HG03196 (cell line): ENCODE measurements at regions not wholly inside any gene's neighbourhood (a gene's known extent, or its start where the extent isn't known, plus 50 kb on each side); places are given as distances from the start of the nearest gene placed in this dataset.
A peak's percentile ranks its signal among the peaks of the same experiment; 100 is the strongest.
"Not testable (repeated sequence)": the region's sequence is repeated elsewhere in the genome, so short reads cannot be mapped to it uniquely, and the experiment has no call there.

Experiments
- ATAC-seq: cut with Tn5 transposase; IDR thresholded peaks from one replicate; pipeline ENCODE4 v1.9.1; 2021; ENCODE audit not compliant: unreplicated experiment

- ATAC-seq = not testable (repeated sequence)
These were observed 436.7 kb upstream of the CHRM2 start for GRCh38 chr7:136431736-136432135.

DNA sequence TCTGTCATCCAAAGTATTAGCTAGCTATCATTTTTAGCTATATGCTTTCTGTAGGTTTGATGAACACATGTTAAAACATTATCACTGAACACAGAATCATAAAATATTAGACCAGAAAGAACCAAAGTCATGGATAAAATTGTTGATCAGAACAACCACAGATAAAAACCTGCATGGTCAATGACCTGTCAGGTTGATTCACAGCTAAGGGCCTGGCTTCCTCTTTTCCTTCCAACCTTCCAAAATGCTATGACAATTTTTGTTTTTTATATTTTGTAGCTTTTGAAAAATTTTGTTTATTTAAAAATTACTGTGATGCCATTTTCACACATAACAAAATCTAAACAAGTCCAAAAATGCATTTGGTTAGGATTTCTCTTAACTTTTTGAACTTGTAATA is 444.4 kb upstream of the CHRM2 start:
- ATAC-seq = no peak

- ATAC-seq = not testable (repeated sequence)
These were observed 442.6 kb upstream of the MTPN start for GRCh38 chr7:136419740-136420139.

DNA sequence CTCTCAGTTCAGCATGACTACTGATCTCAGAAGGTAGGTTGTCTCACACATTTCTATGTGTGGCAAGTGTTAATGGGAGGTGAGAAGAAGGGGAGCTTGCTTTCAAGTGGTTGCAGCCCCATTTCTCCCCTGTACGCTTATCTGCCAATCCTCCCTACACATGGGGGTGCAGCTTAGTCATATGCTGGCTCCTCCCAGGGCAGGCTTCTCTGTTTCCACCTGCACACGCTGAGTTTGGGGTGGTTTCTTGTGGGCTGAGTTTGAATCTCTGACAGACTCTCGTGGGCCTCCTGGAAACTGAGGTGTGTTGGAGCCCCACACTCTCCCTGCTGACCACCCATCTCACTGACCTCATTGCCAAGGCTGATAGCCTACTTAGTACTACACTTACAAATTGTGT is 435.8 kb upstream of the MTPN start:
- ATAC-seq = no peak

DNA sequence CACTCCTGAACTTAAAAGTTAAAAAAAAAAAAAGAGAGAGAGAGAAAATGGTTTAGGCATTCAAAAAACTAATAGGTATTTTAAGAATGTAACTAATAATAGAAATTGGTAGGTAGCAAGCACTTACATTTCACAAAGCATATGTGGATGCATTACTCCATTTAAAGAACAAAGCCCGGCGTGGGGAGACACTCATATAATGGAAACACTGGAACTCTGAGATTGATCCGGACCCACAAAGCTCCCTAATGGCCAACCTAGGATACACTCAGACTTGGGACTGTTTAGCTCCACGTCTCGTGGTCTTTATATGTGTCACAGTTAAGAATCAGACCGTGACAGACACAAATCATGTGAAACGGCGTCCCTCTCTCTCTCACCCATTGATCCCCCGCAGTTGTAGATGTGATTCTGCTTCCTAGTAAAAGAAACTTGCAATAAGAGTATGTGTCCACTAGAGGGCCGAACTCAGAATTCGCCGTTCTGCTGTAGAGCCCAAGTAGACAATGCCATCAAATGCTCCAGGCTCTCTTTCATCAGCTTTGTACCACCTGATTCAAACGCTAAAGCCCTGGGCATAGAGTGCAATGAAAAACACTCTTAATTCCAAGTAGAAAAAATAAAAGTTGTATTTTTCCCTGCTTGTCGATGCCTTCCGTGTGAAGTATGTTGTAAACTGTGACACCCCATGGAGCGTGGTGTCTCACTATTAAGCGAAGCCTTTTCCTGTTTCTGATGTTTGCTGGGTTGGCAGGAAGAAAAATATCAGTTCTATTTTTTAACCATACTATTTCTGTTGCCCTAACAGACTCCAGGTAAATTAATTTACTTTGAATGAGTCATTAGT is 429.0 kb upstream of the MTPN start:
- ATAC-seq = peak; percentile 97

DNA sequence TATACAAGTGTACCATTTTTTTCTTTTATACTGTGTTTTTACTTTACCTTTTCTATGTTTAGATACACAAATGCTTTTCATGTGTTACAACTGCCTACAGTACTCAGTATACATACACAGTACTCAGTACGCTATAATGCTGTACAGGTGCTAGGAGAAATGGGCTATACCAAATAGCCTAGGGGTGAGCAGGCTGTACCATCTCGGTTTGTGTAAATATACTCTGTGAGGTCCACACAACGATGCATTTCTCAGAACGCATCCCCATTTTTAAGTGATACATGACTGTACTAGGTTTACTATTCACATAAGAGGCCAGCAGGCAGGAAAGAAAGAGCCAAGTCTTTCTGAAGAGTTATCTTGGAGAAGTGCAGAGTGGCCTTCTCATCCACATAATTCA is 426.4 kb upstream of the MTPN start:
- ATAC-seq = no peak

GRCh38 chr7:136400877-136401276 is 423.7 kb upstream of the MTPN start:
- ATAC-seq = no peak

DNA sequence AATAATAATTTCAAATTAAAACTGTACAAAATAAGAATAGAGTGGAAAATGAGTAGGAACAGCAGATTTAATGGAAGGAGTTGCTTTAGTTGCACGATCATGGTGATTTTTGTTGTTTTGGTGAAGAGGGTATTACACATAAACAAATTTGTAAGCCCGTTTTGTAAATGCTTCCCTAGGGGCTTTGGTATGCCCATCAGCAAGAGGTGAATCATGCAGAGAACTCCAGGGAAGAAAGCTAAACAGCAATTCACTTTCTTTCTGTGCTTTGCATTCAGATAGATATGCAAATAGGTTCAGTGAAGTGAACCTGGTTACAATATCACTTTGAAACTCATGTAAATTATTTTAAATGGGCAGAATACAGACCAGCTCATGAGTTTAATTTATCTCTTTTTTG is 422.2 kb upstream of the MTPN start:
- ATAC-seq = no peak

GRCh38 chr7:136392856-136393255 is 415.7 kb upstream of the MTPN start:
- no peak for ATAC-seq

- no peak for ATAC-seq
These were observed 414.2 kb upstream of the MTPN start for GRCh38 chr7:136391371-136391770.

DNA sequence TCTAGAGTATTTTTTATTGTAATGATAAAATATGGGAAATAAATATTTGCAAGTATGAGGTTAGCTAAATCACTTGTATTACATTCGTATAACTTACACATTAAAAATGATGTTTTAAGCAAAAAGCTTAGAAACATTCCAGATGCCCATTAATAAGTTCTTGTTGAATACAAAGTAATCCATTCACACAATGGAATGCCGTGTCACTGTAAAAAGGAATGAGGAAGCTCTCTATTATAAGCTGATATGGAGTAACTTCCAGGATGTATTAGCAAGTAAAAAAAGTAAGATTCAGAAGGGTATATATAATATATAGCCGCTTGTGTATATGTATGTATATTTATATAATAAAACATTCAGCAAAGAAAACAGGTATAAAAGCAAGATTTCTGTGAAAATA is 412.8 kb upstream of the MTPN start:
- ATAC-seq = no peak

DNA sequence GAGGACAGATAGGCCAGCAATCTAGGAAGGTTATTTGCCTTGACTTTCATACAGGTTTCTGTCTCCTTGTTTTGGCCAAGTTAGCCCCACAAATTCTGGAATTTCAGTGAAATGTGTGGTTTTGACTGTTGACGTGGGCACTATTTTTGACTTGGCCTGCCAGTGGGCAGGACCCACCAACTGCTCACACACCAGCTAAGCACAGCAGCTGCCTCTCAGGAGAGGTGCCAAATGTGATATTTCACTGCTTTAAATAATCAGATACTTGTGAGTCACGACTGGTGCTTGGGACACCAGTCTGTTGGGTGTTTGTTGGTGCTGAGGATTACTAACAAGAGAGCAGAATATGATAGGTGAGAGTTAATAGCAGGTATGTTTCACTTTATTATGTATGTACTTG is 409.7 kb upstream of the MTPN start:
- no peak for ATAC-seq

DNA sequence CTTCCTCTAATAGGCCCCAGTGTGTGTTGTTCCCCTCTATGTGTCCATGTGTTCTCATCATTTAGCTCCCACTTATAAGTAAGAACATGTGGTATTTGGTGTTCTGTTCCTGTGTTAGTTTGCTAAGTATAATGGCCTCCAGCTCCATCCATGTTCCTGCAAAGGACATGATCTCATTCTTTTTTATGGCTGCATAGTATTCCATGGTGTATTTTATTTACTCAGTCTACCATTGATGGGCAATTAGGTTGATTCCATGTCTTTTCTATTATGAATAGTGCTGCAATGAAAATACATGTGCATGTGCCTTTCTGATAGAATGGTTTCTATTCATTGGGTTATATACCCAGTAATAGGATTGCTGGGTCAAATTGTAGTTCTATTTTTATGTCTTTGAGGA is 394.2 kb upstream of the MTPN start:
- not testable (repeated sequence) for ATAC-seq

DNA sequence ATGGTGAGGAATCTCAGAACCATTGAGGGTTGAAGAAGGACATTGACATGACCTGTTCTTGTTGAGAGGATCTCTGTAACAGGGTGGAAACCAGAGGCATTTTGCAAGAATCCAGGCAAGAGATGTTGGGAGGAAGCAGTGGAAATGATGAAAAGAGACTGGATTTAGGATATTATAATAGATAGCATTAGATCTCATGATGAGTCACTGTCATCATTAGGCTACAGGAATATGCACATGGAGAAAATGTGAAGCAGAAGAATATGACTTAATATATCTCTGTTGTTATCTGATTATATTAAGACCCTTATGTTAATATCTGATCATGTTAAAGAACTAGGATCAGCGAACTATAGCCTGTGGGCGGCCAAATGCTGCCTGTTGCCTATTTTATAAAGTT is 393.0 kb upstream of the MTPN start:
- ATAC-seq = no peak

GRCh38 chr7:136369225-136369624 is 392.1 kb upstream of the MTPN start:
- ATAC-seq = no peak

DNA sequence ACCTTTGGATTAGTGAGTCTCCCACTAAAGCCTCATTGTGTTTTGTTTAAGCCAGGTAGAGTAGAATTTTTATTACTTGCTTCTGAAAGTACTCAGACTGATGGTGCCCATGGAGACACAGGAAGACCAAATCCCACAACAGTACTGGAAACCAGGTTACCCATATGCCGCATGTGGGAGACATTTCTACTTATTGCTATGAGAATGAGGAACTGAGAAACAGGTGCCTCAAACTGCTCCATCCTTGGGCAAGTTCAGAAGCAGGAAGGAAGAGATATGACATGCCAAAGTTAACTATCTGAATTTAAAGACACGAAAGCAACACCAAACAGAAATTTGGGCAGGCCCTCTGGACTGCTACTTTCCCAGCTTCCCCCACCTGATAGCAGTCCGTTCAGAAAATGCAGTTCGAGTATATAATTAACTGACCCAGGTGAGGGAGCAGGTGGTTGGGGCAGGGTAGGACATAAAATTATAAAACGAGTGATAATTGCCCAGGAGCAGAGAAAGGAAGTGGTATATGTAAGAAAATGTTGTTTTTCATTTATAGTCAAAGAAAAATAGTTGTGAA is 382.3 kb upstream of the MTPN start:
- peak; percentile 95 for ATAC-seq

DNA sequence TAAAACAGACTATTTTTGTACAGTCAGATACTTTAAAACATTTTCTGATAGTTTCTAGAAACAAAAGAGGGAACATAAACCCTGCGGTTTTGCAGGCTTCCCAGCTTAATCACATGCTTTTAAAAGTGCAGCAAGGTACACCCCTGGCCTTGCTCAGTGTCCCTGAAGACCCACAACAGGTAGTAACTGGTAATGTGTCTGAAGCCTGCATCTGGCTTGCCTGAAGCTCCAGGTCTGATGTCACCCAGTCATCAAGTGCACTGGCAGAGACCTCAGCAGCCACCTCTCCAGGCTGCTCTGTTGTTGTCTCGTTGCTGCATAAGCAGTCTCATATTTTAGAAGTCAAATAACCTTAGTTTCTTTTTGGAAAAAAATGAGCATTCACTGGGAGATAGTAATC is 376.1 kb upstream of the MTPN start:
- ATAC-seq = peak; percentile 51

- ATAC-seq = no peak
These were observed 371.5 kb upstream of the MTPN start for GRCh38 chr7:136348542-136349192.

GRCh38 chr7:136348142-136348541 is 371.0 kb upstream of the MTPN start:
- no peak for ATAC-seq

DNA sequence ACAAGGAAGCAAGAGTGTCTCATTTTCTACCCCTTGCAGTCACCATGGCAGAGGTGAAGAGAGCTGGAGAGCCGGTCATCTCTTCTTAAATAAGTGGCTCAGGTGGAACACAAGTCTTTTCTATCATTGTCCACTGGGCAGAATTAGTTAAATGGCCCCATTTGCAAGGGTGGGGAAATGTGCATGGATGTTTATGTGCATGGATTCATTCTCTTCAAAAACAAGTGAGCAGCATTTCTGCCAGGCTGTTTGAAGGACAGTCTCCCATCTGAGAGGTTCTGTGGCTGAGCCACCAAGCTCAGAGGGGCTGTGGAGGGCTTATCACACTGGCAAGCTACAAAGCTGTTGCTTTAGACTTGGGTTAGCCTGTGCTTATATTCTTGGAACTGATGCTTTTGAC is 370.3 kb upstream of the MTPN start:
- no peak for ATAC-seq

DNA sequence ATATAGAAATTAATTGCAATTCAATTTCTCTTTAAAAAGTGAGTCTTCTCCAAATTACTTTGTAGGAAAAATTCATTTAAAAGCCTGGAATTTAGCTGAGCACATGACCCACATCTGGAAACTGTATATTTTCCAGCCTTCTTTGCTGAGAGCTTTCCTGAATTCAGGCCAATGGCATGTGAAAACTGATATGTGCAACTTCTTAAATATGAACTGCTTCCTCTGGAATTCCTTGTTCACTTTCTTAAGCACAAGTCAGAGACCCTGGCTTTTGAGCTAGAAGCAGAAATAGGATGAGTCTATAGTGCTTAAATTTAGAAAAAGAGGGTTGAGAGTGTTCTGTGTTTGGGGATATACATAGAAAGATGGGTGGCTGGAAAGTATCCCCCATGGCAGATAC is 365.1 kb upstream of the MTPN start:
- no peak for ATAC-seq

DNA sequence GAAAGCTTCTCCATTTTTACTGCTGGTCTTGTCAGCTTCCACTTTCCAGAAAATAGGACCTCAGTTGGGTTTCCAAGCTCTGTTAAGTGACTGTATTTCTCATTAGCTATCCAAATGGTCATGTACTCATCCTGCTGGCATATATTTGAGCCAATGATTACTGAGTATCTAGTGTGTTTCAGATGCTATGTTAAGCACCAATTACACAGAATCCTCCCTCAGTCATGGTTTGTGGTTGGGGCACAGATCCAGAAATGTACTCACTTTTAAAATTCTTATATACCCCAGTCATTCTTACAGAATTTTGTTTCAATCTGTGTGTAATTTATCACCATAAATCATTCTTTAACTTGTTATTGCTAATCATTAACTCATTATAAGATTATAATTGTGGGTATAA is 362.3 kb upstream of the MTPN start:
- ATAC-seq = no peak
